ENCODE measurements at regions not wholly inside any gene's neighbourhood (a gene's known extent, or its start where the extent isn't known, plus 50 kb on each side); places are given as distances from the start of the nearest gene placed in this dataset.

DNA sequence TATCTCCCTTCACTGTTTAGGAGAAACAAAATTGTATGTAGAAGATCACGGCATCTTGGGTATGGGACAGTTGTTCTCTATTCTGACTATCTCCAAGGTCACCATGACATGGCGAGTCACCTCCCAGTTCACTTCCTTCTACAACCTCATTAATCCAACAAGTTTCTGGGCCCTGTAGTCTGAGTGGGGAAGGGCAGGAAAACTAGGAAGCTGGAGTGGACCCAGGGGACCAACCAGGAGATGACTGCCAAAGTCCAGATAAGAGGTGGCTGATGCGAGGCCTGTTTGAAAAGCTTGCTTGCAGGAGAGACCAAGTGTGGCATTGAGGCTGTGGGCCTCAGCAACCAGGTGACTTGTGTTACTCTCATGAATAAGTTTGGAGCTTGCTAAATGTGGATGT lies 584.9 kb downstream of the TNS3 start:
- no TSS peak for BruUV-seq (replicated peaks)
- no peak for DNase-seq
- Mint-ChIP-seq H3K4me3 (ENCODE audit: low read depth, unreplicated experiment) (no peak overlapping the region), H3K4me1 (ENCODE audit: low read depth, unreplicated experiment) (no peaks in the 10 kb centered on the region), H3K9me3 (ENCODE audit: low read depth, unreplicated experiment) (no peaks in the 10 kb centered on the region), H3K27ac (ENCODE audit: unreplicated experiment) (no peak overlapping the region), H3K36me3 (ENCODE audit: insufficient read depth, unreplicated experiment) (no peaks in the 10 kb centered on the region), H3K27me3 (ENCODE audit: unreplicated experiment) (no peaks in the 10 kb centered on the region)
- intact Hi-C loops (cut with micrococcal nuclease; ENCODE audit: unreplicated experiment): no loop called here
- CTCF ChIA-PET: no interaction called here
- TF ChIP-seq, protein P1, sequence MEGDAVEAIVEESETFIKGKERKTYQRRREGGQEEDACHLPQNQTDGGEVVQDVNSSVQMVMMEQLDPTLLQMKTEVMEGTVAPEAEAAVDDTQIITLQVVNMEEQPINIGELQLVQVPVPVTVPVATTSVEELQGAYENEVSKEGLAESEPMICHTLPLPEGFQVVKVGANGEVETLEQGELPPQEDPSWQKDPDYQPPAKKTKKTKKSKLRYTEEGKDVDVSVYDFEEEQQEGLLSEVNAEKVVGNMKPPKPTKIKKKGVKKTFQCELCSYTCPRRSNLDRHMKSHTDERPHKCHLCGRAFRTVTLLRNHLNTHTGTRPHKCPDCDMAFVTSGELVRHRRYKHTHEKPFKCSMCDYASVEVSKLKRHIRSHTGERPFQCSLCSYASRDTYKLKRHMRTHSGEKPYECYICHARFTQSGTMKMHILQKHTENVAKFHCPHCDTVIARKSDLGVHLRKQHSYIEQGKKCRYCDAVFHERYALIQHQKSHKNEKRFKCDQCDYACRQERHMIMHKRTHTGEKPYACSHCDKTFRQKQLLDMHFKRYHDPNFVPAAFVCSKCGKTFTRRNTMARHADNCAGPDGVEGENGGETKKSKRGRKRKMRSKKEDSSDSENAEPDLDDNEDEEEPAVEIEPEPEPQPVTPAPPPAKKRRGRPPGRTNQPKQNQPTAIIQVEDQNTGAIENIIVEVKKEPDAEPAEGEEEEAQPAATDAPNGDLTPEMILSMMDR (IDR thresholded peaks at IDR 0.05; ENCODE audit: unreplicated experiment): no peak

GRCh38 chr7:46993396-46993795 lies 588.5 kb downstream of the TNS3 start:
- Mint-ChIP-seq H3K4me1 (ENCODE audit: low read depth, unreplicated experiment) (no peaks in the 10 kb centered on the region), H3K27ac (ENCODE audit: unreplicated experiment) (no peak overlapping the region), H3K27me3 (ENCODE audit: unreplicated experiment) (no peaks in the 10 kb centered on the region), H3K36me3 (ENCODE audit: insufficient read depth, unreplicated experiment) (no peaks in the 10 kb centered on the region), H3K4me3 (ENCODE audit: low read depth, unreplicated experiment) (no peak overlapping the region), H3K9me3 (ENCODE audit: low read depth, unreplicated experiment) (no peaks in the 10 kb centered on the region)
- TF ChIP-seq, protein P1 (IDR thresholded peaks at IDR 0.05; ENCODE audit: unreplicated experiment): no peak
- intact Hi-C loops (cut with micrococcal nuclease; ENCODE audit: unreplicated experiment): no loop called here
- CTCF ChIA-PET: no interaction called here
- no TSS peak for BruUV-seq (replicated peaks)
- no peak for DNase-seq

GRCh38 chr7:46990761-46991160 lies 591.1 kb downstream of the TNS3 start:
- Mint-ChIP-seq H3K4me1 (ENCODE audit: low read depth, unreplicated experiment) (no peaks in the 10 kb centered on the region), H3K27ac (ENCODE audit: unreplicated experiment) (no peak overlapping the region), H3K27me3 (ENCODE audit: unreplicated experiment) (no peaks in the 10 kb centered on the region), H3K36me3 (ENCODE audit: insufficient read depth, unreplicated experiment) (no peaks in the 10 kb centered on the region), H3K4me3 (ENCODE audit: low read depth, unreplicated experiment) (no peak overlapping the region), H3K9me3 (ENCODE audit: low read depth, unreplicated experiment) (no peaks in the 10 kb centered on the region)
- BruUV-seq (replicated peaks): no TSS peak
- intact Hi-C loops (cut with micrococcal nuclease; ENCODE audit: unreplicated experiment): no loop called here
- TF ChIP-seq, protein P1 (IDR thresholded peaks at IDR 0.05; ENCODE audit: unreplicated experiment): no peak
- DNase-seq: no peak
- CTCF ChIA-PET: no interaction called here

DNA sequence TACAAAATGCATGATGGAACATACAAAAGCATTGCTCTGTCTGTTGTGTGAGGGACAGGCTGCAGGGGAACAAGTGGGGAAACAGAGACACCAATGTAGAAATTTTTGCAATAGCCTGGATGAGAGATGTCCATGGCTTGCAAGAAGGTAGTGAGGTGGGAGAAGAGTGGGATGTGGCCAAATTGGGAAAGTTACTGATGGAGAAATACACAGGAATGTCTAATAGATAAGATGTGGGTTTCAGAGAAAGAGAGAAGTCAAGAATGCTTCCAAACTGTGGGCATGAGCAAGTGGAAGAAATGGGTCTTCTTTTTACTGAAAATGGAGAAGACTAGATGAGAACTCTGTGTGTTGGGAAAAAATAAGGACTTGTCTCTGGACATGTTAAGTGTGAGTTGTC lies 592.7 kb downstream of the TNS3 start:
- Mint-ChIP-seq H3K4me3 (ENCODE audit: low read depth, unreplicated experiment) (no peak overlapping the region), H3K27me3 (ENCODE audit: unreplicated experiment) (no peaks in the 10 kb centered on the region), H3K9me3 (ENCODE audit: low read depth, unreplicated experiment) (no peaks in the 10 kb centered on the region), H3K36me3 (ENCODE audit: insufficient read depth, unreplicated experiment) (no peaks in the 10 kb centered on the region), H3K4me1 (ENCODE audit: low read depth, unreplicated experiment) (no peaks in the 10 kb centered on the region), H3K27ac (ENCODE audit: unreplicated experiment) (no peak overlapping the region)
- TF ChIP-seq, protein P1 (IDR thresholded peaks at IDR 0.05; ENCODE audit: unreplicated experiment): no peak
- intact Hi-C loops (cut with micrococcal nuclease; ENCODE audit: unreplicated experiment): no loop called here
- no peak for DNase-seq
- BruUV-seq (replicated peaks): no TSS peak
- CTCF ChIA-PET: no interaction called here

- H3K9me3 Mint-ChIP-seq (ENCODE audit: low read depth, unreplicated experiment): no peaks in the 10 kb centered on the region
- H3K27me3 Mint-ChIP-seq (ENCODE audit: unreplicated experiment): no peaks in the 10 kb centered on the region
- intact Hi-C loops (cut with micrococcal nuclease; ENCODE audit: unreplicated experiment): no loop called here
- no peaks in the 10 kb centered on the region for H3K4me1 Mint-ChIP-seq (ENCODE audit: low read depth, unreplicated experiment)
- no peak for DNase-seq
- no peaks in the 10 kb centered on the region for H3K36me3 Mint-ChIP-seq (ENCODE audit: insufficient read depth, unreplicated experiment)
- TF ChIP-seq, protein P1 (IDR thresholded peaks at IDR 0.05; ENCODE audit: unreplicated experiment): no peak
- CTCF ChIA-PET: interaction anchor here (0.6 kb wide), 1 partner anchor 13 kb away, joined by 4 read pairs; no protein-coding TSS in a partner anchor
- no peak overlapping the region for H3K27ac Mint-ChIP-seq (ENCODE audit: unreplicated experiment)
- H3K4me3 Mint-ChIP-seq (ENCODE audit: low read depth, unreplicated experiment): no peak overlapping the region
- BruUV-seq (replicated peaks): no TSS peak
These were observed 599.0 kb downstream of the TNS3 start for GRCh38 chr7:46982928-46983327.

Measured in Calu3 (cell line).